GM19099 (cell line): ENCODE measurements at regions not wholly inside any gene's neighbourhood (a gene's known extent, or its start where the extent isn't known, plus 50 kb on each side); places are given as distances from the start of the nearest gene placed in this dataset.

Experiments used
- POLR2A ChIP-seq: IDR thresholded peaks from 3 replicates; pipeline ENCODE4 v1.6.1; 2011; ENCODE audit warnings: low read depth; ENCODE audit not compliant: insufficient read length; ENCODE audit errors: extremely low read depth

DNA sequence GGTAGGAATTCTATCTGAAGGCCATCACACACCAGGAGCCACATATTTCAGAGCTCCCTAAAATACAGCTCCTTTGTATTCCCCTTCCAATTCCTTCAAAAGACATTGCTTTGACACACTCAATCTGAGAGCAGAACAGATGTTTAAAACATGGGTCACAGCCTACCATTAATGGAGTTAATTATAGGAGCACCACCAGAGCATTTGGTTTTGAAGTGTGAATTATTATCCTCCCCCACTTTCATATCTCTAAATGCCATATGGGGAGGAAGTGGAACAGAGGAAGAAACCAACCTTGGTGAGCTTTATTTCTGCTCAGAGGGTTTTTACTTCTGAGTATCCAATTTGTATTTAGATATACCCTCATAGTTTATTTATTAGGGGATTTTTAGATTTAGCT, 50.7 kb upstream of the TNFRSF21 start:
- TF ChIP-seq POLR2A, result no peak

DNA sequence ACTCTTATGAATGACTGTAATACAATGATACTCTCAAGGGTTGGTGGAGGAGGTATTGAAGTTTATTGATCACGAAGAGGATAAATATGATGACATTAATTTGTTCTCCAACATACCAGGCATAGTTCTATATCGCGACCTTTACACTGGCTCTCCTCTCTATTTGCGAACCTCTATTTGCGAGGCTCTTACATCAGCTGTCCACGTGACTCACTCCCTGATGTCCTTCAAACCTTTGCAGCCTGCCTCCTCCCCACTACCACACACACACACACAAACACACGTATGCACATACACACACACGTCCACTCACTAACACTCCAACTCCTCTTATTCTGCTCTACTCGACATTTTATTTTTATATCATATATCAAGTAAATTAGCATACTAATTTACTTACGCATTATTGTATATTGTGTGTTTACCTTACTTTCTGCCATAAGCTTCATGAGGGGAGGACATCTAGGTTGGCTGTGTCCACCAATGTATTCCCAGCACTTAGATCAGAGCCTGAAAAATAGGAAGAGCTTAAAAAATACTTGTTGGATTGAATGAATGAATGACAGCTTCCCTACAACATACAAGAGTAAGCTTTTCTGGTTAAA, 53.3 kb upstream of the TNFRSF21 start:
- TF ChIP-seq POLR2A, result no peak

DNA sequence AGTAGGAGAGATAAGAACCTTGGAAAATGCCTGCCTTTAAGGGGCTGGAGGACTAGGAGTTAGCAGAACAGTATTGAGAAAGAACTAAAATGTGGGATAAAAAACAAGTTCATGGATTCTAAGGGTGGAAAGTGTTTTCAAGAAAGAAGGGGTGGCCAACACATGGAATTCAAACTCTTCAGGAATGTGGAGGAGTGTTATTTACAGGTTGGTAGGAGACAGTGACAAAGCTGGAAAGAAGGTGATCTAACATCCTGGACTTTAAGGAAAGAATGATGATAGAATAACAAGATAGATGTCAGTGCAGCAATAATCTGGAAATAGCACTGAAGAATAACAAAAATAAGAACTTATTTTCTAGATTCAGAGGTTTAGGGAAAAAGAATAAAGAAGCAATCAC, 54.0 kb upstream of the TNFRSF21 start:
- TF ChIP-seq POLR2A, result no peak

DNA sequence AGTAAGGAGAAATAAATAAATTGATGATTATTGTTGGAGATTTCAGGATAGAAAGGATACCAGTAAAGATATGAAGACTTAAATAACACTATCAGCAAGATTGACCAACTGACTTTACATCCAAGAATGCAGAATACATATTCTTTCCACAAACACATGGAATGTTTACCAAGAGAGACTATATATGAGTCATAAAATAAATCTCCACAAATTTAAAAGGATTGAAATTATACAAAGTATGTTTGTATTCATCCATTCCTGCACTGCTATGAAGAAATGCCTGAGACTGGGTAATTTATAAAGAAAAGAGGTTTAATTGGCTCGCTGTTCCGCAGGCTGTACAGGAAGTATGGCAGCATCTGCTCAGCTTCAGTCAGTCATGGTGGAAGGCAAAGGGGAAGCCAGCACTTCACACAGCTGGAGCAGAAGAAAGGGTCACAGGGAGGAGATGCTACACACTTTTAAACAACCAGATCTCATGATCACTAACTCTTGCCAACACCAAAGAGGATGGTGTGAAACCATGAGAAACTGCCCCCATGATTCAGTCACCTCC, 56.7 kb upstream of the TNFRSF21 start:
- no peak for TF ChIP-seq POLR2A

DNA sequence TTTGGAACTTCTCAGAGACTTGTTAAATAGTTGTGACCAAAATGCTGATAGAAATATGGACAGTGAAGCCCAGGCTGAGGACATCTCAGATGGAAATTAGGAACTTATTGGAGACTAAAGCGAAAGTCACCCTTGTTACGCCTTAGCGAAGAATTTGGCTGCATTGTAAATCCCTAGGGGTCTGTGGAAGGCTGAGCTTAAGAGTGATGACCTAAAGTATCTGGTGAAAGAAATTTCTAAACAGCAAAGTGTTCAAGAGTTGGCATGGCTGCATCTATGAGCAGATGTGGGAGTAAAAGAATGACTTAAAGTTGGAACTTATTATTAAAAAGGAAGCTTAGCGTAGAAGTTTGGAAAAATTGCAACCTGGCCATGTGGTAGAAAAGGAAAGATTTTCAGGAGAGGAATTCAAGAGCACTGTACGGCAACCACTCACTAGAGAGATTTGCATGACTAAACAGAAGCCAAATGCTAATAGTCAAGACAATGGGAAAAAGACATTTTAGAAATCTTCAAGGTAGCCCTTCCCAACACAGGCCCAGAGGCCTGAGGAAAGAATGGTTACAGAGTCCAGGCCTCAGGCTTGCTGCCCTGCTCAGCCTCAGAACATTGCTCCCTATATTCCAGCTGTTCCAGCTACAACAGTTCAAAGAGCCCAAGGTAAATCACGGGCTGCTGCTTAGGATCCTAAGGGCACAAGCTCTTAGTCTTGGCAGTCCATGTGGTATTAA, 61.6 kb upstream of the TNFRSF21 start:
- no peak for TF ChIP-seq POLR2A

DNA sequence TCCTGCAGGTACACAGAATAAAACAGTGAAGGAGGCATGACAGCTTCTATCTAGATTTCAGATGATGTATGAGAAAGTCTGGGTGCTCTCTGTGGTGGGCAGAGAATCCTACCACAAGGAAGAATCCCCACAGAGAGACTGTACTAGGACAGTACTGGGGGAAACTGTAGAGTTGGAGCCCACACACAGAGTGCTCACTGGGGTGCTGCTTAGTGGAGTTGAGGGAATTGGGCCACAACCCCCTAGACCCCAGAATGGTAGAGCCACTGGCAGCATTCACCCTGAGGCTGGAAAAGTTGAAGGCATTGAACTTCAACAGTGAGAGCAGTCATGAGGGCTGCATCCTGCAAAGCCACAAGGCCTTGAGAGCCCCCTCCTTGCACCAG, 62.2 kb upstream of the TNFRSF21 start:
- TF ChIP-seq POLR2A, result no peak

DNA sequence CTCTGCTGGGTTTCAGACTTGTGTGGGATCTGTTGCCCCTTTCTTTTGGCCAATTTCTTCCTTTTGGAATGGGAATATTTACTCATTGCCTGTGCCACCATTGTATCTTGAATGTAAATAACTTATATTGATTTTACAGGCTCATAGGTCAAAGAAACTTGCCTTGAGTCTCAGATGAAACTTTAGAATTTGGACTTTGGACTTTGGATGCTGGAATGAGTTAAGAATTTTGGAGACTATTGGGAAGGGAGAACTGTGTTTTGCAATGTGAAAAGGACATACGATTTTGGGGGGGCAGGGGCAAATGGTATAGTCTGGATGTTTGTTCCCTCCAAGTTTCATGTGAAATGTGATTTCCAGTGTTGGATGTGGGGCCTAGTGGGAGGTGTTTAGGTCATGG, 62.6 kb upstream of the TNFRSF21 start:
- no peak for TF ChIP-seq POLR2A

DNA sequence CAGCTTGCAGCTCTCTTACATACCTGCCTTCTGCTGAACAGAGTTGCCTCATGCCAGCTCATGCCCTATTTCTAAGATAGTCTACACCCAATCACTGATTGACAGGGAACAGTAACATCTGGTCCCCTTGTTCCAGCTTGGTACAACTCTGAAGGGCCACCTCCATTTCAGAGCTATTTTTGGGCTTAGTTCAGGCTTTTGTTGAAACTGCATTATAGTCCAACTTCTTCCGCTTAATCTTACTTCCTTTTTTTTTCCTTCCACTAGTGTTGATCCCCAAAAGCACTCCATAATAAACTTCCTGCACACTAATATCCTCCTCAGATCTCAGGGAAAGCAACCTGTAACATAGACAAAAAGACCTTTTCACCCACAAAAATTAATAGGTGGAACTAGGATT, 65.7 kb upstream of the TNFRSF21 start:
- no peak for TF ChIP-seq POLR2A

DNA sequence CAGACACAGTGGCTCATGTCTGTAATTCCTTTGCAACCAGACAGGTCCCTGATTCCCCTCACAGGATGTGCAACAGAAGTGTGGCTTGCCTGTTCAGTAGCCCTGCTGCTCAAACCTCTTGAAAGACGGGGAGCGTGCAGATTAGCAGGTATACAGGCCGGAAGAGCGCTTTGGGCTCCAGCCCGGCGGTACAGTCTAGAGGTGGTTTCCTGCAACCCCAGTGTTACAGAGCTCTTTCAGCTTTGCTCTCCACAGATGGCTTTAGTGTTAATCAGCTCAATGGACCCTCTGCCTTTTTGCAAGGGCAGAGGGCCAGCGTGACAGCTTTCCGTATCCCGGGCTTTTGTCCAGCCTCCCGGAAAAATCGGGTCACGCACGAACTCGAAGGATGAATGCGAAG, 67.2 kb upstream of the TNFRSF21 start:
- TF ChIP-seq POLR2A, result no peak

DNA sequence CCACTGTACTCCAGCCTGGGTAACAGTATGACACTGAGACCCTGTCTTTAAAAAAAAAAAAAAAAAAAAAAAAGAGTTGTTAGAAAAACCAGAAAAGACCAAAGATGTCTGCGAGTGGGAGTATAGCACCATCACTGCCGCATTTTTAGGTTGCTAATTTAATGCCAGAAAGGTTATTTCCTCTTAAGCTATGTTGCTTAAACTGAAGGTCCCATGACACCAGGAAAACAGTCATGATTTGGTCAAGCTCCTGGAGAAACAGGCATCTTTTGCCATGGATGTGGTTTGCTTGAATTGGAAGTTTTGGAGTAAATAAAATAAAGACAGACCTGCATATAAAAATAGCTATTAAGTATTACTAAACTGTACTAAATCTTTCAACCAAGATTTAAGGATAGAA, 68.3 kb upstream of the TNFRSF21 start:
- no peak for TF ChIP-seq POLR2A

DNA sequence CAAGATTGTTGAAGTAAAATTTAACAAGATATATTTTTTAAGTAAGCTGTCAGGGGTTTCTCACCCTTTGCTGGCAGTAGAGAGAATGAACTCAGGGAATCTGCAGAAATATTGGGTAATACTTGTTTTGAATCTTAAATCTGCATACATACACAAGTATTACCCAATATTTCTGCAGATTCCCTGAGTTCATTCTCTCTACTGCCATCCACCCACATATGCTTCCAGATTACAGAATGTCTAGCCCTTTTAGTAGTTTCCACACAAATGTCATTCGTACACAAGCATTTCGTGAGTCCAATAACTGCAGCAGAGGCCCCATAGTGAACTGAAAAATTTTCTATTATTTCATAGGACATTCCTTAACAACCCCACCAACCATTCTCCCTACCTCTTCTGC, 69.6 kb upstream of the TNFRSF21 start:
- TF ChIP-seq POLR2A, result no peak

DNA sequence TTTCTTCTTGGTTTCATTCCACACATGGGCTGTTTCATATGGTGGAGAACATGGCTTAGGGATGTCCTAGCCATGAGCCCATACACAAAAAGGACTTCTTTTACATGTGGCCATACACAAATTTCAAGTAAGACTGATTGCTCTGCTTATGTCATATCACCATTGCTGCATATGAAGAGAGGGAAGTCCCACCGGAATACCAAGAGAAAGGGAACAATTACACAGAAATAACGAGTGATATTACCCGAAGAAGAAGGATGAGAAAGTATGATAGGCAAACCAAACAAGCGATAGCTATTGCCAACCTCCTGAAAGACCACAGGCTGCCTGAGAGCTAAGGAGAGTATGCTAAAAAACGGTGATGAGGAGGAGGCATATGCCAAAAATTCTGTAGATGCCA, 70.5 kb upstream of the TNFRSF21 start:
- TF ChIP-seq POLR2A, result no peak

DNA sequence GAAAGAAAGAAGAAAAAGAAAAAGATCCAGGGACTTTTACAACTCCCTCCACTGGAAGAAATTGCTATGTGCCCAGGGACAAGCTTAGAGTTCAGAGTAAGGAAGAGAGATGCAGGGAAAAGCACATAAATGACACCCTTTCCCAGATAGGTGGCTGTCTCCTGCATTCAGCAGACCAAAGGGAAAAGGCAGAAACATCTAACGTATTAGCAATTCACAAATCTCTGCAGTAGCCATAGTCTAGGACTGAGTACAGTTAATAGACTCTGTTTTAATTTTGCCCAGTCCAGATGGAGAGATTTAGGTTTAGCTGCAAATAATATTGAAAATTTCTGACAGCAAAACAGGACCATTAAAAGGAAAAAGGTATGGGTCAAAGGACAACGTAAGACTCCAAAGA, 71.3 kb upstream of the TNFRSF21 start:
- TF ChIP-seq POLR2A, result no peak

DNA sequence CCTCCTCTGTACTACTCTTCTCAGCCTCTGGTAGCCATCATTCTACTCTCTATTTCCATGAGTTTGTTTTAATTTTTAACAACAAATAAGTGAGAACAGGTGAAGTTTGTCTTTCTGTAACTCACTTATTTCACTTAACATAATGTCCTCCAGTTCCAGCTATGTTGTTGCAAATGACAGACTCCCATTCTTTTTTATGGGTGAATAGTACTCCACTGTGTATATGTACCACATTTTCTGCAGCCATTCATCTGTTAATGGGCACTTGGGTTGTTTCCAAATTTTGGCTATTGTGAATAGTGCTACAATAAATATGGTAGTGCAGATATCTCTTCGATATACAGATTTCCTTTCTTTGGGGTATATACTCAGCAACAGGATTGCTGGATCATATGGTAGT, 73.7 kb upstream of the TNFRSF21 start:
- TF ChIP-seq POLR2A, result no peak

DNA sequence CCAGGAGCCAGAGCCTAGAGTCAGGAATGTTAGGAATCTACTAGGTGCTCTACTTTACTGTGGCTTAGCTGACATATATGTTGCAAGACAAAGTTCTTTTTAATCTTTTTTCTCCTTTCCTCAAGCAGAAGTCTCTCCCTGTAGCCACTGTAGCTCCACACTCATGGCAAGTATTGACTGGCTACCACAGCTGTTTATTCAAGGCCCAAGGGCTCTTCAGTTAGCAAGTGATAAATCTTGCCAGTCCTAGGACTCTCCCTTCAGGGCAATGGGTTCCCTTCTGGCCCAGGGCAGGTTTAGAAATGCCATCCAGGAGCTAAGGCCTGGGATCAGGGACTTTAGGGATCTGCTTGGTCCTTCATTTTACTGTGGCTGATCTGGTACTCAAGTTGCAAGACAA, 82.0 kb upstream of the TNFRSF21 start:
- no peak for TF ChIP-seq POLR2A

DNA sequence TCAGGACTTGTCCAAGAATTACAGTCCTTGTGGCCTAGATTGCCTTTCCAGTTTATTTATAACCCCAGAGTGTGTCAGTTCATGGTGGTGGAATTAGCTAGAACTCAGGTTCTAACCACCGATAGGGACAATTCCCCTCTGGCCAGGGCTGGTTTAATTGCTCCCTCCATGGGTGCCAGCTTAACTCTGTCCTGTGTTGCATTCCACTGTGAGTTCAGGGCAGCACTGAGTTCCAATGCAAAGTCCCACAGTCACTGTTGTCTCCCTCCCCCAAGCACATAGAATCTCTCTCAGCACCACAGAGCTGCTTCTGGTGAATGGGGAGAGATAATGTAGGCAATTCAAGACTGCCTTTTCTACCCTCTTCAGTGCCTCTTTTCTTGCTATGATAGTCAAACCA, 82.5 kb upstream of the TNFRSF21 start:
- no peak for TF ChIP-seq POLR2A

DNA sequence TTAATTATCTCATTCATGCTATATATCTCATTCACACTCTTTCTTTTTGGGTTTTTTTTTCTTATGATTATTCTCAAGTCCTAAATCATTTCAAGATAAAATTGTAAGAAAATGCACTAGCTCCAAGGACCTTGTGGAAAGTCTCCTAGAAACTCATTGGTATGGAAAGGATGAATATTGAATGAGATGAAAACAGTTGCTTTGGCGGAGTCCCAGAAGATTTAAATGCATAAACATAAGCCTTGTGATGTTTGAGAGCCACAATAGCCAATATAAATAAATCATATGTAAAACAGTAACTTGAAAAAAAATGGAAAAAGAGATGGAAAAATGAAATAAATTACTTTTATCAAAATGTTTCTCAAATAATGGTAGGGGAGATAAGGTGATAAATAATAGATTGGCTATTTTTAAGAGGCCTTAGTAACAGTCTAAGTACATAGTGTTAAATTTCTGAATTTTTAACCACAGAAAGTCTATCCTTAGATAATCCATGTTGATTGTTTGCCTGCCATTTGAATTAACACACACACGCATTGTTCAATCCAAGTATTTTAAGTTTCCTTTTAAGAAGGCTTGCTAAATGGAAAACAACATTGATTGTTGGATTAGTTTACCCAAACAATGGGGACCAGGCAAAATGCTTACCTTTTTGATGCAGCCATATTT, 81.1 kb upstream of the CD2AP start:
- no peak for TF ChIP-seq POLR2A

DNA sequence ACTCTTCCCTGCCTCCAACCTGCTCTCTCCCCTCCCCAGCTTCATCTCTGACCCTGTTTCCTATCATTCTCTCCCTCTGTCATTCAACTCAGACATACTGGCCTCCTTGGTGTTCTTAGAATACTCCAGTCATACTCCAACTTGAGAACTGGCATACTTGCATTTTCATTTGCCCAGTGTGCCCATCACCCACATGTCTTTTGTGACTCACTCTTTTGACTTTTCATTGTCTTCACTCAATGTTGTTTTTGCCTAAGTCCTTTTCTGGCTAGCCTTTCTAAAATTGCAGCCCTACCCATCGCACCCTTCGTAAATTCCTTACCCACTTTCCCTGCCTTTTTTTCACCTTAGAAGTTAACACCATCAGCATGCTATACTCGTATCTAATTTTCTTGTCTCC, 77.0 kb upstream of the CD2AP start:
- no peak for TF ChIP-seq POLR2A
